Endothelial cell of umbilical vein (primary cell): ENCODE measurements at regions not wholly inside any gene's neighbourhood (a gene's known extent, or its start where the extent isn't known, plus 50 kb on each side); places are given as distances from the start of the nearest gene placed in this dataset.

ENCODE experiments used
- BruUV-seq: library from RNA; stranded (reverse); fragments of 400-500 nt; replicated peaks from 2 replicates; lab custom pipeline; 2021; lab: Mats Ljungman, UMichigan
- CTCF ChIA-PET: fragments of 300-600, 350-600 bp; sonication (Branson Sonifier 250); formaldehyde crosslinking; loops from one replicate; lab custom pipeline; 2021; ENCODE audit warnings: antibody characterized with exemption, inconsistent platforms; lab: Charles Lee
- POLR2A ChIA-PET: fragments of 300-600, 350-600 bp; sonication (Branson Sonifier 250); formaldehyde crosslinking; loops from one replicate; lab custom pipeline; 2021; ENCODE audit warnings: antibody characterized with exemption, inconsistent platforms; lab: Charles Lee
- DNase-seq: peaks from one replicate; pipeline ENCODE4 v3.0.0-alpha.2; 2011; ENCODE audit warnings: low read depth, low spot score
- FAIRE-seq: peaks from 2 replicates; lab custom pipeline; 2011; peaks lifted over from hg19 to GRCh38; lab: Jason Lieb, UNC
- H2AFZ ChIP-seq: 2 replicates; pipeline ENCODE4 v1.6.0; 2012; ENCODE audit warnings: low read depth, low read length, control low read depth, inconsistent platforms
- H3K27ac ChIP-seq: 2 replicates; pipeline ENCODE4 v1.5.1; 2011; ENCODE audit warnings: low read depth, mild to moderate bottlenecking, control low read depth, low read length, moderate library complexity; ENCODE audit not compliant: insufficient read depth
- H3K27me3 ChIP-seq, 2 experiments: 2 replicates each; pipeline versions ENCODE4 v1.6.0 to v1.6.1; 2011; ENCODE audit warnings: low read length in 2 of 2, mixed read lengths in 1 of 2; ENCODE audit not compliant: control insufficient read depth in 2 of 2, insufficient read depth in 2 of 2
- H3K36me3 ChIP-seq, 2 experiments: 2 replicates in 1 of 2; 3 replicates in 1 of 2; pipeline ENCODE4 v1.5.1; 2011; ENCODE audit warnings: low read length in 2 of 2, mild to moderate bottlenecking in 1 of 2, moderate library complexity in 1 of 2; ENCODE audit not compliant: control insufficient read depth in 2 of 2, insufficient read depth in 2 of 2; ENCODE audit errors: extremely low read depth in 1 of 2
- H3K4me1 ChIP-seq: 3 replicates; pipeline ENCODE4 v1.5.1; 2011; ENCODE audit warnings: mild to moderate bottlenecking, low read length; ENCODE audit not compliant: control insufficient read depth, insufficient read depth; ENCODE audit errors: extremely low read depth
- H3K4me2 ChIP-seq: 2 replicates; pipeline ENCODE4 v1.6.1; 2011; ENCODE audit warnings: low read length, control low read depth, mixed read lengths; ENCODE audit not compliant: insufficient read depth
- H3K4me3 ChIP-seq, 3 experiments: fragments of 200-600 bp in 1 of 3; sonication (generic), shearing (Covaris generic) in 1 of 3; replicated peaks in 1 of 3; 2 replicates each; pipeline ENCODE4 v1.5.1; 2011 to 2016; ENCODE audit warnings: control low read depth in 3 of 3, low read length in 3 of 3, mild to moderate bottlenecking in 2 of 3, inconsistent platforms in 1 of 3, low read depth in 1 of 3, moderate library complexity in 1 of 3; ENCODE audit not compliant: insufficient read depth in 1 of 3
- H3K79me2 ChIP-seq: 2 replicates; pipeline ENCODE4 v1.6.0; 2012; ENCODE audit warnings: low read length, inconsistent platforms; ENCODE audit not compliant: control insufficient read depth, insufficient read depth
- H3K9ac ChIP-seq: replicated peaks from 2 replicates; pipeline ENCODE3; 2011; ENCODE audit warnings: low read length, control low read depth; ENCODE audit not compliant: insufficient read depth; ENCODE audit errors: extremely low read depth
- H3K9me1 ChIP-seq: replicated peaks from 3 replicates; pipeline ENCODE4 v1.6.0; 2011; ENCODE audit warnings: mild to moderate bottlenecking, low read length; ENCODE audit not compliant: control insufficient read depth, insufficient read depth; ENCODE audit errors: extremely low read depth
- H3K9me3 ChIP-seq: replicated peaks from 2 replicates; pipeline ENCODE4 v1.5.1; 2012; ENCODE audit warnings: low read length, inconsistent platforms; ENCODE audit not compliant: control insufficient read depth, insufficient read depth
- H4K20me1 ChIP-seq: replicated peaks from 2 replicates; pipeline ENCODE3; 2011; ENCODE audit warnings: mild to moderate bottlenecking, low read length; ENCODE audit not compliant: control insufficient read depth, insufficient read depth; ENCODE audit errors: extremely low read depth
- CTCF ChIP-seq, 2 donors: IDR thresholded peaks; 1 replicate in 1 of 2; 2 replicates in 1 of 2; pipeline ENCODE4 v1.5.1; 2011; ENCODE audit warnings: low read length in 2 of 2, mild to moderate bottlenecking in 2 of 2, moderate library complexity in 2 of 2, control low read depth in 1 of 2, inconsistent platforms in 1 of 2, low read depth in 1 of 2; ENCODE audit not compliant: insufficient read depth in 1 of 2; ENCODE audit errors: extremely low read depth in 1 of 2
- EZH2 ChIP-seq: IDR thresholded peaks from 2 replicates; pipeline ENCODE4 v1.6.1; 2012; ENCODE audit warnings: borderline replicate concordance, low read depth, mild to moderate bottlenecking, moderate library complexity, low read length, inconsistent platforms; ENCODE audit not compliant: severe bottlenecking
- FOS ChIP-seq: IDR thresholded peaks from 2 replicates; pipeline ENCODE4 v1.6.1; 2011; ENCODE audit warnings: mild to moderate bottlenecking, low read length, moderate library complexity, borderline replicate concordance; ENCODE audit not compliant: insufficient read depth
- GATA2 ChIP-seq: IDR thresholded peaks from 2 replicates; pipeline ENCODE4 v1.7.0; 2011; ENCODE audit warnings: low read depth, mild to moderate bottlenecking, moderate library complexity, mixed read lengths, low read length; ENCODE audit not compliant: insufficient read length, insufficient read depth
- JUN ChIP-seq: IDR thresholded peaks from 2 replicates; pipeline ENCODE4 v1.6.1; 2011; ENCODE audit warnings: borderline replicate concordance, low read depth; ENCODE audit not compliant: insufficient read length, insufficient read depth
- MAX ChIP-seq: IDR thresholded peaks from 2 replicates; pipeline ENCODE4 v1.6.1; 2011; ENCODE audit not compliant: insufficient read depth, insufficient read length
- MYC ChIP-seq: IDR thresholded peaks from one replicate; pipeline ENCODE4 v1.6.1; 2011; ENCODE audit warnings: mild to moderate bottlenecking, low read depth, low read length
- POLR2A ChIP-seq: IDR thresholded peaks from 2 replicates; pipeline ENCODE4 v1.6.1; 2012; ENCODE audit warnings: low read depth, mild to moderate bottlenecking, control low read depth, low read length
- POLR2AphosphoS5 ChIP-seq: IDR thresholded peaks from 2 replicates; pipeline ENCODE4 v1.6.1; 2012; ENCODE audit warnings: low read depth, mild to moderate bottlenecking, control low read depth, low read length, moderate library complexity; ENCODE audit not compliant: insufficient read depth
- dilution Hi-C: fragments of 300-500 bp; cut with MboI; formaldehyde crosslinking; loops from one replicate; pipeline ENCODE4 v1.15.0; 2019; ENCODE audit warnings: low sequenced_read_pairs; ENCODE audit not compliant: extremely low pct_ligation_motif_present
- intact Hi-C: fragments of 100-400 bp; cut with micrococcal nuclease; formaldehyde crosslinking; loops from one replicate; pipeline ENCODE4 v1.10.0; 2022

- no peaks in the 10 kb centered on the region for H3K9me1 ChIP-seq
- no peak overlapping the region for H3K4me2 ChIP-seq
- no peaks in the 10 kb centered on the region for H3K36me3 ChIP-seq
- no peaks in the 10 kb centered on the region for H3K4me1 ChIP-seq
- dilution Hi-C loops: no loop called here
- no peaks in the 10 kb centered on the region for H3K9me3 ChIP-seq
- POLR2A ChIA-PET: no interaction called here
- H2AFZ ChIP-seq: no peak overlapping the region
- H3K79me2 ChIP-seq: no peaks in the 10 kb centered on the region
- DNase-seq: no peak
- intact Hi-C loops: no loop called here
- CTCF ChIA-PET: interaction anchor here (1.1 kb wide), 1 partner anchor 328 kb away, joined by 4 read pairs; no protein-coding TSS in a partner anchor
- no peak for FAIRE-seq
- no peaks in the 10 kb centered on the region for H4K20me1 ChIP-seq
- no TSS peak for BruUV-seq
- no peak for TF ChIP-seq FOS
- no peak for TF ChIP-seq CTCF (IDR thresholded peaks at IDR 0.05; ENCODE audit: extremely low read depth in 1 of 2, insufficient read depth in 1 of 2, low read depth in 1 of 2, low read length in 2 of 2)
- TF ChIP-seq MAX: no peak
- no peak for TF ChIP-seq POLR2A
- no peak for TF ChIP-seq MYC
- no peak for TF ChIP-seq JUN
- TF ChIP-seq EZH2: no peak
- TF ChIP-seq POLR2AphosphoS5: no peak
- TF ChIP-seq GATA2: no peak
- H3K9ac ChIP-seq: no peak overlapping the region
- H3K27me3 ChIP-seq: no peaks in the 10 kb centered on the region
- no peak overlapping the region for H3K27ac ChIP-seq
- no peak overlapping the region for H3K4me3 ChIP-seq
Observed at GRCh38 chr13:73422973-73423372, 364.2 kb downstream of the KLF5 start.
